NCI-H1436 (cell line): ENCODE measurements at regions not wholly inside any gene's neighbourhood (a gene's known extent, or its start where the extent isn't known, plus 50 kb on each side); places are given as distances from the start of the nearest gene placed in this dataset.

Experiments used
- DNase-seq: peaks from one replicate; lab custom pipeline; 2025; lab: John Stamatoyannopoulos, UW

DNA sequence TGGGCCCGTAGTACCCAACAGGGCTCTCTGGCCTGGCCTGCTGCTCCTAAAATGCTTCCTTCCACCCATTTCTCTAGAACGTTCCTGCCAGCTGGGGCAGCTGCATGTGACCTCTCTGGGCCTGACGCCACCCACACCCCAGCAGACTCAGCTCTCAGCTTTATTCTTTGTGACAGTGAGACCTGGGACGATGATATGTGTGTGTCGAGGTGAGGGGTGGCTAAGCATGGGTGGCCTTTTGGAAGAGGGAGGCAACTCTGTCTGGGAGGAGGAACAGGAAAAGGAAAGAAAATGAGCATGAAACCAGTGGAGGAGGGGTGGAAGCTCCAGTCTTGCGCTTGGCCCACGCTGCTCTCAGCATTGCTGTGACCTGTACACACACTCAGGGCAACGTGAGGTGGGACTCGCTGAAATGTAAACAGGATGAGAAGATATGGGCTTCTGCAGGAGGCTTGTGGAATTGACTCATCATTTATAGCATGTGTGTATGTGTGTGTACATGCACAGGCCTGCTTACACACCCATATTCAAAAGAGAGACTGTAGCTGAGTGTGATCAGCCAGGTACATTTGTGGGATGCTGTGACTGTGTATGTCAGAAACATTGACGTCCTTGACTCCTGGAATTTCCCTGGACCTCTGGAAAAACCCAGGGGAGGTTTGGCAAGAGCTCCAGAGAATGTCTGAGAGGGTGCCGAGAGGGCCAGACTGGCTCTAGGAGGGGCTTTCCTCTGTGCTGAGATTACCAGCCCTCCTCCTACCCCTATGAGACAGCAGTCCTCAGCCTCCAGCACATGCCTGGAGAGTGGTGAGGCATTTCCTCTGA lies 137.9 kb downstream of the PJA1 start:
- no peak for DNase-seq

DNA sequence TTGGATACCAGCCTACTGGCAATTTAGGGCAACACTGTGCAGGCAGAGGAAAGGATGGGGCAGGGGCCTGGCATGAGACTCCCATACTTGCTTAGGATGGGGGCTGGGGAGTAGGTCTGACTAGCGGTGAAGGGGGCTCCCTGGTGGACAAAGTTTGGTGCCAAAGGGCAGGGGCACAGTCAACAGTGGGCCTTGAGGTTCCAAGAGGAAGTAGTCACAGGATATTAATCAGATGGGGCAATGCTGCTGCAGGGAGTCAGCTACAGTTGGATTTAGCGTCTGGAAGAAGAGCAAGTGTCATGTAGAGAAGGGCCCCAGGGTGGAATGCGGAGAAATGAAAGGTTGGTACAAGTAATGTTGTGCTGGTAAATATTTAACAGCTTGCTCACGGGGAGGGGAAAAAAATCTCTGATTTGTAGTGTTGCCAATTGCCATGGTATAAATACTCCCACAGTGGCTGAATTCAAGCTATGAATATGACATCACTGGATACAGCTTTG lies 139.4 kb downstream of the PJA1 start:
- DNase-seq: no peak

- no peak for DNase-seq
These were observed 140.3 kb downstream of the PJA1 start for GRCh38 chrX:69024931-69025330.

GRCh38 chrX:69024161-69024736 lies 141.0 kb downstream of the PJA1 start:
- no peak for DNase-seq

DNA sequence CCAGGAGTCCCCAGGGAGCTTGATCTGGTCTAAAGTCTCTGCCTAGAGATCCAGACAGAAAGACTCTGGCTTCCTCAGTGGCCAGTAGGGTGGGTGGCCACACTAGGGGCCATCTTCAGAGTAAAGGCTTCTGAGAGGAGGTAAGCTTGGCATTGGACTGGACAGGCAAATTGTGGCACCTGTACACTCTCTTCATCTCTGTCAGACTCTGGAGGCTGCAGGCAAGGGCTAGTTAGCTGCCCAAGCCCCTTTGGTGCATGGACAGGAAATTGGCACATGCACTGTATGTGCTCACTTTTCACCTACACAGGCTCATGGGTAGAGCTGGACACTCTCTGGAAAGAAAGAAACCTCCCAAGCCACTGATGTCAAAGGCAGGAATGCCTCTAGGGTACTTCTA lies 142.8 kb downstream of the PJA1 start:
- DNase-seq: no peak

DNA sequence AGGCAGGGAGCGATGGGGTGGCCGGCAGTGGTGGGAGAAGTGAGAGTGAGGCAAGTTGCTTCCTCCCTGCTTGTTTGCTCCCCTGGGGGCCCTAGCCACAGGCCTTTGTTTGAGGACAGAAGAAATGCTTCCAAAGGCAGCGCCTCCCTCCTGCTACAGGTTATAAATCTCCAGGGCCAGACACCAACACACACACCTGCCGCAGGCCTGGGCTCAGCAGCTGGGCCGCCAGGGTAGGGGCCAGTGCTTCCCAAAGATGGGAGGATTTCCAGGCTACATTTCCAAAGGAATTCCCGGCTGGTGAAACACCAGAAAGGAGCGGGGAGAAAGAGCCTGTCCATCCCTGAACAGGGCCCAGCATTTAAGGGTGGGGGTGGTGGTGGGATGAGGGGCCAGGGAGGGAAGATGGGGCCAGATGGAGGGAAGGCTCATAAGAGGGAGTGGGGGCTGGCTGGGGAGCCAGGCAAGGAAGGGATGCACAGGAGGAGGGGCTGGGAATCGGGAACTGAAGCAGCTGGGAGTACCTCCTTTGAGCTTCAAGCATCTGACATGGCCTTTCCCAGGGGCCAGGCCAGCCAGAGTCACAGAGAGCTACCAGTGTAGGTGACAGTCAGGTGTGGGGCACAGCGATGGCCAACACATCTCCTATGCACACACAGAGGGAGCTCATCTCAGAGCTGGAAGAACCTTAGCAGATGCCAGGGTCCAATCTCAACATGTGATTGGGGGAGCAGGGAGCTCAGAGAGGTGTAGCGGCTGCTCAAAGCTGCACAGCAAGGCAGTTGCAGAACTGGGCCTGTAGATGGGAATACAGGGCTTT lies 143.9 kb downstream of the PJA1 start:
- peak; percentile 3 for DNase-seq

DNA sequence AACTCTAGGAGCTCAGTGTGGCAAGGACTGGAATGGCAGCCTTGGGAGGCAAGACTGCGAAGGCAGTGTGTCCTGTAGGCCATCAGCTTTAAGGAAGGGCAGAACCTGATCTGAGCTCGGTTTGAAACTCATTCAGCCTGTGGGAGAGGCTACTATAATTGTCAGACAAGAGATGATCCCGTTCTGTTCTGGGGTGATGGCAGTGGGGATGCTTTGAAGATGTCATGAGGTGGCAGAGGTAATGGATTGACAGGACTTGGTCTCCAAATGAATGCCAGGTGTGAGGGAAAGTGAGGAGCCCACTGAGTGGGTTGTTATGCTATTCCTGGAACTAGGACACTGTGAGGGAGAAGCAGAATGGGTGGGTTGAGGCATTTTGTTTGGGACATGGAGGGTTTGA lies 144.9 kb downstream of the PJA1 start:
- DNase-seq: no peak

GRCh38 chrX:69019073-69019890 lies 146.0 kb downstream of the PJA1 start:
- DNase-seq: no peak

DNA sequence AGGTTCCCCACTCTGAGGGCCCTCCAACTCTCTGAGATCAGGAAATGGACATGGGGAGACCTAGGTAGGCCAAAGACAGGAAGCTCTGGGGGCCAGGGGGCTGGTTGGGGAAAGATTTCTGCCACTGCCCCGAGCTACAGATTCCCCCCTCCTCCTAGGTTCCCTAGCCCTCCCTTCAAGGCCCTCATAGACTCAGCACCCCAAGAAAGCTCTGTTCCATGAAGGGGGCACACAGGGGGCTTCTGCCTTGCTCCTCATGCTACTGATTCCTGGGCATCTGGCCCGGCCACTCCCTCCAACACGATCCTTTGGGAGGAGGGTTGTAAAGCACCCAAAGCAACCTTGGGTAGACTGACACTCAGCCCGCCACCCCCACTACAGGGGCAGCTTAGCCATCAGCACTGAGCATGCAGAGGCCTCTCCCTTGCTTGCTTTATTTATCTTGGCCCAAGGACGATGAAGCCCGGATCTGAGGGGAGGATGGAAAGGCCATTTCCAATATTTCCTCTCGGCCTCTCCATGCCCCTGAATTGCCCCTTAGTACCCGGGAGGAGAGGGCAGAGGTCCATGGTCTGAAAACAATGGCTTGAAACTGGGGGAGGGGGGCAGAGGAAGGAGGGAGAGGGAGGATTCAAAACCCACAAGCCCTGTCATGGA lies 146.7 kb downstream of the PJA1 start:
- DNase-seq: no peak

GRCh38 chrX:69016293-69016941 lies 148.8 kb downstream of the PJA1 start:
- no peak for DNase-seq

DNA sequence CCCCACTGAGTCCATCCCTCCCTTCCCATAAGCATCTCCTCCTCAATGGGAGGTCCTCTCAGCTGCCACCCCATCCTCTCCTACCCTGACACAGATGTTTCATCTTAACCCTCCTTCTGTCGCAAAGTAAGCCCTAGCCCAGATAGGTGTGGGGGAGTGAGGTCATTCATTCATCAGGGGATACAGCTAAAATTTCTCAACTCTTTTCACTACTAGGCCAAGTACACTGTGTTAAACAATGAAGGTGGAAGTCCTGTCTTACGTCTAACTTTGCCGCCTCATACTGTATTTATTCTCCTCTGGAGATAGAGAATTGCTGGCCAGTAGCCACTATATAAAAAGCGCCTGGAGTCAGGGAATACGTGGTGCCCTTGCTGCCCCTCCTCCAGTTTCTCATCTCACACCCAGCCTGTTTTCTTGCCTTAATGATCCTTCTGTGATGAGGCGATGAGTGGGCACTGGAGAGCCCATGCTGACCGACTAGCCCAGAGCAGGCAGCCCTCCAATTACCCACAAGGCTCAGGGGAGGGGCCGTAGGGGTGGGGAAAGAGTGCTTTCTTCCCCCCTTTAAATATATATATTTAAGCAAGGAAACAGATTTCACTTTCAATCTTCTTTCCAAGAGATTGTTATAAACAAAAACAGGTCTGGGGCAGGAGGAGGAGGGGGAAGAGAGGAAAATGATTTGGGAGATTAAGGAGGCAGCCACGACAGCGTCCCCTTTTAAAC lies 149.5 kb downstream of the PJA1 start:
- no peak for DNase-seq

- no peak for DNase-seq
These were observed 150.1 kb downstream of the PJA1 start for GRCh38 chrX:69015156-69015555.

- no peak for DNase-seq
These were observed 151.1 kb downstream of the PJA1 start for GRCh38 chrX:69014200-69014599.

DNA sequence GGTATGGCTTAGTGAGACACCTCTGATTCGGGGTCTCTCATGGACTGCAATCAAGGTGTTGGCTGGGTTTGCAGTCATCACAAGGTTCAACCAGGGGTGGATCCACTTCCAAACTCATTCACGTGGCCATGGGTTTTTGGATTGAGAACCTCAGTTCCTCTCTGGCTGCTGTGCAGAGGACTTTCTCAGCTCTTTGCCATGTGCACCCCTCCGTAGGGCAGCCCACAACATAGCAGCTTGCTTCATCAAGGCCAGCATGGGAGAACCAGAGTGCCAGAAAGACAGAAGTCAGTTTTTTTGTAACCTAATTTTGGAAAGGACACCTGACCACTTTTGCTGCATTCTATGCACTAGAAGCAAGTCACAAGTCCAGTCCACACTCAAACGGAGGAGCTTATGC lies 154.9 kb downstream of the PJA1 start:
- DNase-seq: no peak

- DNase-seq: no peak
These were observed 164.4 kb downstream of the PJA1 start for GRCh38 chrX:69000877-69001276.

- DNase-seq: no peak
These were observed 165.3 kb downstream of the PJA1 start for GRCh38 chrX:68999931-69000330.

DNA sequence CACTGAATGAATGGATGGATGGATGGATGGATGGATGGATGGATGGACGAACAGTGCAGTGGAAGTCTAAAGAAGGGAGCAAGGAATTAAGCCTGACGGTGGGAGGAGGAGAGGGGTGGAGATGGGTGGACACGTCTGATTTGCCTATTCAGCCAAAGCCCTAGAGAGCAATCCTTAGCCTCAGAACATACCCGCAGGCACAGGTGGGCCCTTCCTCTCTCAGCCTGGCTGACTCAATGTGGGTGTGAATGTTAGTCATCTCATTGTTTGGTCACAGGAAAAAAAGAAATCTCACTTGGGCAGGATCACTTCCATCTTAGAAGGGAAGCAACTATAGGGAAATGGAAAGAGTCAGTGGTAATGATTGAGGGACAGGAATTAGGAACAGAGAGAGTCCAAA lies 165.9 kb downstream of the PJA1 start:
- no peak for DNase-seq

DNA sequence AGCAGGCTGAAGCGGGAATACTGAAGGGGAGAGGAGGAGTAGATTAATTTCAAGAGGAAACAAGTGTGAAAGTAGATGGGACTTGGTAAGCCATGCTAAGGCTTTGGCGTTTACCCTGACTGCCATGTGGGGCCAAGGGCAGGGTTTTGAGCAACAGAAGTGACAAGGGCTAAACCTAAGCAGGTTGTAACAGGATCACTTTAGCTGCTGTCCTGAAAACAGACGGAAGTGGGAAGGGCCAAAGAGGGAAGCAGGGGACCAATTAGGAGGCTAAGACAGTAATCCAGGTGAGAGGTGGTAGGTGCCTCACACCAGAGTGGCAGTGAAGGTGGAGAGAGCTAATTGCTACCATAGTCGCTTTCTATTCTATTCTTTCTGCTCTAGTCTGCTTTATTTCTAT lies 166.5 kb downstream of the PJA1 start:
- no peak for DNase-seq

DNA sequence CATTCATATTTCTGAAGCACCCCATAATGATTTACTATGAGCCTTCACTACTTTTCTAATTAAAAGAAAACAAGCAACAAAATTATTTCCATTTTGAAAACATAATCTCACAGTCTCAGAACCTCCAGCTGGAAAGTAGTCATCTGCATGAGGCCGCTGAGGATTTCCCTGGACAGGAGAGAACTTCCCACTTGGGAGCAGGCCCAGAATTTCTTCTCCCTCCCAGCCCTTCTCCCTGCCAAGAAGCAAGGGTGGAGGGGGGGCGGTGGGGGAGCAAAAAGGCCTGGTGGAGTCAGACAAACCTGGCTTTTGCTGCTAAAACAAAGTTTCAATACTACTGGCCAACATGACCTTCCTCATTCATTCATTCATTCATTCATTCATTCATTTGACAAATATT lies 167.3 kb downstream of the PJA1 start:
- no peak for DNase-seq

- DNase-seq: no peak
These were observed 167.7 kb downstream of the PJA1 start for GRCh38 chrX:68997511-68997910.
